Chondrocyte (in vitro differentiated cells): ENCODE measurements at regions not wholly inside any gene's neighbourhood (a gene's known extent, or its start where the extent isn't known, plus 50 kb on each side); places are given as distances from the start of the nearest gene placed in this dataset.
"Not testable (repeated sequence)": the region's sequence is repeated elsewhere in the genome, so short reads cannot be mapped to it uniquely, and the experiment has no call there.

Source experiments
- DNase-seq: peaks from one replicate; pipeline ENCODE4 v3.0.0; 2021; ENCODE audit warnings: mixed read lengths, low spot score
- H3K27ac Mint-ChIP-seq: one replicate; pipeline ENCODE4 v1.8.0; 2021; ENCODE audit warnings: mild to moderate bottlenecking, moderate library complexity, mixed read lengths; ENCODE audit not compliant: unreplicated experiment
- H3K27me3 Mint-ChIP-seq: 2 replicates; pipeline ENCODE4 v1.8.0; 2021; ENCODE audit warnings: low read depth, mixed read lengths
- H3K36me3 Mint-ChIP-seq: 2 replicates; pipeline ENCODE4 v1.8.0; 2021; ENCODE audit warnings: low read depth, mixed read lengths
- H3K4me1 Mint-ChIP-seq: 2 replicates; pipeline ENCODE4 v1.8.0; 2021; ENCODE audit warnings: low read depth, mild to moderate bottlenecking, mixed read lengths
- H3K4me3 Mint-ChIP-seq: one replicate; pipeline ENCODE4 v1.8.0; 2021; ENCODE audit warnings: mild to moderate bottlenecking, moderate library complexity, mixed read lengths; ENCODE audit not compliant: unreplicated experiment
- H3K9me3 Mint-ChIP-seq: 2 replicates; pipeline ENCODE4 v1.8.0; 2021; ENCODE audit warnings: low read depth, mixed read lengths
- CTCF ChIP-seq: fragments of 200-600 bp; sonication (generic); IDR thresholded peaks from 2 replicates; pipeline ENCODE4 v1.5.0; 2021; ENCODE audit warnings: antibody characterized with exemption, mild to moderate bottlenecking, moderate library complexity

- Mint-ChIP-seq H3K27me3 (no peaks in the 10 kb centered on the region), H3K4me1 (peaks cover 46% of the 10 kb centered on the region), H3K4me3 (no peak overlapping the region), H3K36me3 (peaks cover 2% of the 10 kb centered on the region), H3K9me3 (peaks cover 4% of the 10 kb centered on the region), H3K27ac (no peak overlapping the region)
- DNase-seq, result no peak
- TF ChIP-seq CTCF, result no peak
Measured at GRCh38 chr2:216987252-216987821, 127.5 kb upstream of the TNP1 start.

- Mint-ChIP-seq H3K9me3 (peaks cover 7% of the 10 kb centered on the region), H3K4me1 (peaks cover 30% of the 10 kb centered on the region), H3K27ac (no peak overlapping the region), H3K36me3 (peaks cover 5% of the 10 kb centered on the region), H3K4me3 (no peak overlapping the region), H3K27me3 (no peaks in the 10 kb centered on the region)
- TF ChIP-seq CTCF, result no peak
- no peak for DNase-seq
Measured at GRCh38 chr2:216985658-216986141, 125.8 kb upstream of the TNP1 start.

GRCh38 chr2:216984937-216985336 lies 125.1 kb upstream of the TNP1 start:
- no peaks in the 10 kb centered on the region for H3K27me3 Mint-ChIP-seq
- no peak overlapping the region for H3K4me3 Mint-ChIP-seq
- H3K9me3 Mint-ChIP-seq, result peaks cover 13% of the 10 kb centered on the region
- H3K27ac Mint-ChIP-seq, result no peak overlapping the region
- H3K36me3 Mint-ChIP-seq, result peaks cover 6% of the 10 kb centered on the region
- H3K4me1 Mint-ChIP-seq, result peaks cover 23% of the 10 kb centered on the region
- DNase-seq, result no peak
- no peak for TF ChIP-seq CTCF

GRCh38 chr2:216981951-216982350 lies 122.1 kb upstream of the TNP1 start:
- Mint-ChIP-seq H3K9me3 (peaks cover 26% of the 10 kb centered on the region), H3K36me3 (peaks cover 16% of the 10 kb centered on the region)
- H3K4me1 Mint-ChIP-seq, H3K4me3 Mint-ChIP-seq, H3K27ac Mint-ChIP-seq, DNase-seq, H3K27me3 Mint-ChIP-seq: not testable (repeated sequence)

GRCh38 chr2:216980510-216980909 lies 120.6 kb upstream of the TNP1 start:
- Mint-ChIP-seq H3K9me3 (peaks cover 26% of the 10 kb centered on the region), H3K36me3 (peaks cover 17% of the 10 kb centered on the region)
- not testable (repeated sequence) for H3K4me1 Mint-ChIP-seq, H3K27ac Mint-ChIP-seq, H3K4me3 Mint-ChIP-seq, DNase-seq, H3K27me3 Mint-ChIP-seq

- no peak for TF ChIP-seq CTCF
- no peaks in the 10 kb centered on the region for H3K27me3 Mint-ChIP-seq
- no peak for DNase-seq
- peaks cover 15% of the 10 kb centered on the region for H3K4me1 Mint-ChIP-seq
- peaks cover 8% of the 10 kb centered on the region for H3K36me3 Mint-ChIP-seq
- H3K9me3 Mint-ChIP-seq, result peaks cover 10% of the 10 kb centered on the region
- H3K27ac Mint-ChIP-seq, result no peak overlapping the region
- no peak overlapping the region for H3K4me3 Mint-ChIP-seq
Measured at GRCh38 chr2:216974321-216975302, 114.7 kb upstream of the TNP1 start.
